DMS153 treated with DMSO at 0.1 percent for 48 hours (cell line): ENCODE measurements at regions not wholly inside any gene's neighbourhood (a gene's known extent, or its start where the extent isn't known, plus 50 kb on each side); places are given as distances from the start of the nearest gene placed in this dataset.
"Not testable (repeated sequence)": the region's sequence is repeated elsewhere in the genome, so short reads cannot be mapped to it uniquely, and the experiment has no call there.

Experiments used
- DNase-seq: peaks from one replicate; lab custom pipeline; 2025; ENCODE audit not compliant: unreplicated experiment; lab: John Stamatoyannopoulos, UW

DNA sequence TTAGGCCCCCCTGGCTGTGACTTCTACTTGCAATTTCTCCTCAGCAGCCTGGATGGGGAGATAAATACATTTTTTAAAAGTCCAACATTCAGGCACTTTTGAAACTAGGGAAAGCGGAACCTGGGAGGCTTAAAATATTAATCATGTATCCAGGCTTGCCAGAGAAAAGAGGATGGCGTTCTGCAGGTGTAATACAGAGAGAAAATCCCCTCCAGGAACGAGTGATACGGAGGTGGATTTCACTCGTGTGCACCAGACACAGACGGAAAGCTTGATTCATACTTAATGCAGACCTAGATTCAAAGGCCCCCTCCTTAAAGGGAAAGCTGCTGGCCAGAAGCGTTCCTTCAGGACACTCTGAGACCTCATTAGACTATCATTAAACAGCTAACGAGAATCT is 354.0 kb upstream of the BOD1L1 start:
- DNase-seq: no peak

GRCh38 chr4:13982010-13982409 is 354.5 kb upstream of the BOD1L1 start:
- DNase-seq: no peak

- DNase-seq: no peak
Observed at GRCh38 chr4:13983189-13983790, 355.8 kb upstream of the BOD1L1 start.

GRCh38 chr4:13984991-13985800 is 357.7 kb upstream of the BOD1L1 start:
- no peak for DNase-seq

GRCh38 chr4:13985837-13986236 is 358.3 kb upstream of the BOD1L1 start:
- DNase-seq: no peak

- DNase-seq: no peak
Observed at GRCh38 chr4:13986548-13986947, 359.0 kb upstream of the BOD1L1 start.

DNA sequence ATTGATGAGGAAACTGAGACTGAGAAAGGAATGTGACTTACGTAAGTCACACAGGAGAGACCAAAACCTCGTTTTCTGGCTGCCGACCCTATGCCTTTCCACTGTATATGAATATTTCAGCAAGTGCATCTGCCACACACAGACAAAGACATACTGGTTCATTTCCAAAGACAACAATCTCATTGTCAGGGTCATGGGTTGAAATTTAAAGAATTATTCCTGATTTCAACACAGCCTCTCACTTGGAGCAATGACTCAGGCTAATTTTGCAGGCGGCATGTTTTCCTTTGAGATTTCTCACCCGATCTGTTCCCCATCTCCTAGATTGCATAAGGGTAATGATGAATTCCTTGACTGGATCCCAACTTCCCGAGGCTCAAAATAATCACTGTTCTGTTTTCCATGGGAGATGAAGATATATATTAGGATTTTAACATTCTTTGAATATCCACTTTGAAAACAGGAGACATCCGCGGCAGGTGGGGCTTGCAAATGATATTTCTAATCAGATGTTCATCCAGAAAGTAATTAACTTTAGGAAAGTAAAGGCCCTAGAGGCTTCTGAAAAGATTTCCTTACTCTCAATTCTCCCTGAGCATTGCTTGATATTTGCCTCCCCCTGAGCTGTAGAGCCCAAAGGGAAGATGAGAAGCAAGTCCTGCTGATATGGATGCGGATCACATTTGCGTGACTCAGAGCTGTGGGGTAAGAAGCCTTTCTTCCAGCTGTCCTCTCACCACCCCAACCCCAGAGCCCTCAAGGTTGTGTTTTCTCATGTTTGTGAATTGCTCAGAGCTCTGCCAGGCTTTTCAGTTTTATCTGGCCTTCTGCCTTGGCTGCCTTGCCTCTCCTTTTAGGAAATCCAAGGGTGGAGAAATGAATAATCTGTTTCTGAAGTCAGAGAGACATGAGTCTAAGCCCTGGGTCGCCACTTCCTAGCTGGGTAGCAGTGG is 361.1 kb upstream of the BOD1L1 start:
- no peak for DNase-seq

GRCh38 chr4:13989501-13989900 is 362.0 kb upstream of the BOD1L1 start:
- no peak for DNase-seq

GRCh38 chr4:13990596-13991589 is 363.4 kb upstream of the BOD1L1 start:
- DNase-seq: no peak

DNA sequence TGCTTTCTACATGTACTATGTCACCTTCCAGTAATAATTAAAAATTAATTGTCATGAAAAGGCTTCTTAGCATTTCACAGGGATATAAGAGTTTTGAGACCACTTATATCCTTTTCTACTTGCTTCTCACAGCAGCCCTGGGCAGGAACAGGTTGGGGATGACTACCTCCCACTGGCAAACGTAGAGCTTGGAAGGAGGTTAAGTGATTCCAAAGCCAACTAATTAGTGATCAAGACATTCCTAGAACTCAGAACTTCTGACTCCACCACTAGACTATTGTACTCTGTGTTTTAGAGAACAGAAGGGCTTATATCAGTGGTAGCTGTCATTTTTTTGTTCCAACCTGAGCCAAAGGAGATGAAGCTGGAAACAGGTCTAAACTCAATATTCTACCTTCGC is 364.5 kb upstream of the BOD1L1 start:
- DNase-seq: no peak

DNA sequence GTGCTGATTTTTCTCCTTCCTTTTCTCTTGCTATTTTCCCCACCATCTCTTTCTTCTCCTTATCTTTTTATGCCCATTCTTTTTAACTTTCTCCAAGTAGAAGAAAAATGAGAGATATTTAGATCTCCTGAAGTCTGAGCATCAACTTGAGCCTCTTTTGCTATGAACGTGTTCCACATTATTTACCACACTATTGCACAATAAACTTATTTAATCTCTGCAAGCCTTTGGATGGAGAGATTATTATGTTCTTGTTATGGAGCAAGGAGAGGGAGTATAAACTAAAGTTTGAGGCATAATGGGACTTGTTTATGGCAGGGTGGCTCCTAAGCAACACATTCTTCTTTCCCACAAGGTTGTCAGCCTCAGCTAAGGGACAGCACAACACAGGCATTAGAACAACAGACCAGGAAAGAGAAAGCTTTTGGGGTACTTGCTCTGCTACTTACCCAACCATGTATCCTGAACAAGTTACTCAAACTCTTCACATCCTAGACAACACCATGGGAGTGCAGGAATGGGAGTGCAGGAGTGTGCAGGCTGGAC is 365.5 kb upstream of the BOD1L1 start:
- DNase-seq: no peak

DNA sequence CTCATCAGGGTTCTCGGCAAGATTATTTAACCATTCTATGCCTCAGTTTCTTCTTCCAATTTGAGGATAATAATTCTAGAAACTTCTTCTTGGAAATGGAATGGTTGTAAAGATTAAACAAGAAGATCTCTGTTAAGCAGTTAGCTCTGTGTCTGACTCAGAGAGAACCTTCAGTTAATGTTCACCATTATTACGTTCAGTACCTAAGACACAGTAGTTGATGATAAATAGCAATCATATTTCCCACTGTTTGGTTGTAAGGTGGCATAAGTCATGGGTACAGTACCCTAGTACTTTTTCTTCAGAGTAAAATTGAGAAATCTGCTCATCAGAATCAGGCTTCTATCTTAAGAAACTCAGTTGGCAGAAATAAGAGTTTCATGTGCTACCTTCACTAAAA is 366.5 kb upstream of the BOD1L1 start:
- DNase-seq: no peak

DNA sequence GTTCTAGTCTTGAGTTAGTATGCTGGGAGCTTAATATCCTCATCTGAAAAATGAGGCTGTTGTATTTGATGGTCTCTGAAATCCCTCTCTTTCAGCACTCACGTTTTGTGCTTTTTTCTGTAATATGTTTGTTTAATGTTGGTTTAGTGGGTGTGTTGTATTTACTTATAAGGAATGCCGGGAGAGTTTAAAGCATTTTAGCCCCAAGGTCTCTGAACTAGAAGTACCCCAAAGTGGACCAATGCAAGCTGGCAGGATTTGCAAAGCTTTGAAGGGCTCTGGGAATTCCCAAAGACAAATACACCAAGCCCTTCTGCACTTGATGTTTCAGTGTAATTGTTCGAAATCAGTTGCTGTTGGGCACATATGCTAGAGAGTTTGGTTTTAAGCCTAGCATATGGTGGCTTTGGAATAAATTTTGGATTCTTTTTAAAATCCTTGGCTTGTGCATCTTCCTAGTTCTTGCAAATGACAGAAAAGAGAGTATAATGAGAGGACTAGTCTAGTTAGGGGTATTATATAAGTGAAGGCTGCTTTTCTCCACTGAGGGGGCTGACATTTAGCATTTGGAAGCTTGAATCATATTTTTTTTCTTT is 371.4 kb upstream of the BOD1L1 start:
- DNase-seq: no peak

DNA sequence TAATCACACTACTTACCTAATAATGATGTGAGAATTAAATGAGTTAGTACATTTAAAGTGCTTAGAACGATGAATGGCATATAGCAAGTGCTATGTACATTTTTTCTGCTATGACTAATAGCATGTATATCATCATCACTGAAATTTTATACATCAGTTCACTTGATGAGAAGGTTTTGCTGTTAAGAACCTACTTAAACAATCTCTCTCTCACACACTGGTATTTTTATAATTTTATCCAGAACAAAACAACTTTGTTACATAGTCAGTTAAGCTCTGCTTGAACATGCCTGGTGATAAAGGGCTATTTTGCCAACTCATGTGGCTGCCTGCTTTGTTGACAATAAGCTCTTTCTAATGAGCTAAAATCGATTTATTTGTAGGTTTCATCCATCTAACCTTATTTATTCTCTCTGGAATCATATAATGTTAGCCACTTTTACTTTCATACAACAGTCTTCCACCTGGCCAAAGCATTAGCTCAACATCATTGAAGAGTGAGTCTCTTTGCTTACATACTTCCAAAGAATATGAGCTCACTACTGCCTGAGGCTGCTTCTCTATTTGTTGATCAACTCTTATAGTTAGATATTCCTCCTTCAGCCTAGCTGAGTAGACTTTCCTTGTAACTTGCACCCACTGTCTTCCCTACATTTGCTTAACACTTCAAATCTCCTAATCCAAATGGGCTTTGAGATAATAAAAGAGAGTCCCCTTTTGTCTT is 372.7 kb upstream of the BOD1L1 start:
- DNase-seq: no peak

- DNase-seq: not testable (repeated sequence)
Observed at GRCh38 chr4:14002331-14002730, 374.8 kb upstream of the BOD1L1 start.

DNA sequence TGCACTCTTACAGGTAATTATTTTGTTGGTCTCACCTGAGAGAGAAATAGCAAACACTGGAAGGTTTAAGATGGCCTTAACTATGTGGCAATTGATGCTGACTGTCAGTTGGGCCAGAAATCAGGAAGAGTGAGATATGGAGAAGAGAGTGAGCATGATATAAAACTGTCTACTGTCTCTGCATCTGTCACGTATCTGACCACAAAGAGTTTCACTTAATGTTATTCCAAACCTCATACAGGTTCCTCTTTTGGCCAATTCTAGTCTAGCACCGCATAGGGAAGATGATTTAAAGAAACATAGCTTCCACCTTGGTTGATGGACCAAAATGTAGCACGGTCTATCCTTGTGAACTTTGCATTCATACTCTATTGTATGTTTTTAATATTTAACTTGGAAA is 381.0 kb upstream of the BOD1L1 start:
- DNase-seq: no peak

- DNase-seq: no peak
Observed at GRCh38 chr4:14018191-14018853, 390.8 kb upstream of the BOD1L1 start.

- no peak for DNase-seq
Observed at GRCh38 chr4:14022456-14022855, 394.9 kb upstream of the BOD1L1 start.

DNA sequence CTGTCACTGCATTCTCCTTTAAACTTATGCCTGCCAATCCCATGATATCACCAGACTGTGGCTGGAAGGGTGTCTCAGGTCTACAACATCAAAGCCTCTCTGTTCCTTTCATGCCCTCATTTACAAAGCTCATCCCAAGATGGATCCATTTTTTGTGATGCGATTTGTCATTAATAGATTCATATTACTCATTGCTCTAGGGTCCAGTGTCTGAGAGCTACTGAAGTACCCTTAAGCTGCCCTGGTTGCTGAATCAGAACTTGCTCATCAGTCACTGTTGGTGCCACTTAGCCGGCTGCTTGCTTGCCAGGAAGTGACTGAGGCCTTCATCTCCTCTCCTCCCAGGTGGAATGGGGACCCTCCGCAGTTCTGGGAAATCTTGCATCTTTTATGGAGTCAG is 395.5 kb upstream of the BOD1L1 start:
- no peak for DNase-seq
